Testis (tissue), 2 donors: ENCODE measurements at regions not wholly inside any gene's neighbourhood (a gene's known extent, or its start where the extent isn't known, plus 50 kb on each side); places are given as distances from the start of the nearest gene placed in this dataset.

Experiments used
- CTCF ChIP-seq, 3 experiments: fragments of 450-650 bp in 2 of 3; fragments of 200-600 bp in 1 of 3; sonication (generic) in 1 of 3; IDR thresholded peaks; one replicate each; pipeline ENCODE4 v1.5.1; 2016 to 2019; ENCODE audit warnings: antibody characterized with exemption in 3 of 3, mild to moderate bottlenecking in 2 of 3, moderate library complexity in 1 of 3
- POLR2A ChIP-seq: fragments of 450-650 bp; IDR thresholded peaks from one replicate; pipeline ENCODE4 v1.6.1; 2017; ENCODE audit warnings: antibody characterized with exemption, mild to moderate bottlenecking, moderate library complexity

GRCh38 chr4:30413915-30414314 is 306.3 kb upstream of the PCDH7 start:
- TF ChIP-seq CTCF (IDR thresholded peaks at IDR 0.05) (no peak), POLR2A (no peak)
